ENCODE measurements at regions not wholly inside any gene's neighbourhood (a gene's known extent, or its start where the extent isn't known, plus 50 kb on each side); places are given as distances from the start of the nearest gene placed in this dataset.

DNA sequence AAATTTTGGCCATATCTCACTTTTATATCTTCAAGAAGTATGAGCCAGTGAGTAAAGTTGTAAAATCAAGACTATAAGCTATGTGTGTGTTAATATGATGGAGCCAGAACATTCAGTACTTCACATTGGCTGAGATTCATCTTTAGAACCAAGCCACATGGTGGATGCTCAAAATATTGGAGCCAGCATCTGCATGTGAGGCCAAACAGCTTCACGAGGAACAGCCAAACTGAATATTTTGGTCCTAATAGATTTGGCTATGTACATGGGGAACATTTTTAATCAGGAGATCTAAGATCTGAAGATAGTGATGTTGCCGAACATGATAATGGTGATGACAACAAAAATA is 1089.8 kb downstream of the TUSC7 start:
- TF ChIP-seq POLR2A (IDR thresholded peaks at IDR 0.05) (no peak), CTCF (IDR thresholded peaks at IDR 0.05) (no peak)

Measured in thyroid gland (tissue), 4 donors.